Brain microvascular endothelial cell (primary cell): ENCODE measurements at regions not wholly inside any gene's neighbourhood (a gene's known extent, or its start where the extent isn't known, plus 50 kb on each side); places are given as distances from the start of the nearest gene placed in this dataset.
A peak's percentile ranks its signal among the peaks of the same experiment; 100 is the strongest.
"Not testable (repeated sequence)": the region's sequence is repeated elsewhere in the genome, so short reads cannot be mapped to it uniquely, and the experiment has no call there.

Experiments used
- DNase-seq: peaks from one replicate; pipeline ENCODE4 v3.0.0-alpha.2; 2020
- H3K27ac ChIP-seq: fragments of 250-450 bp; sonication (Bioruptor Pico); 2 replicates; pipeline ENCODE4 v1.5.1; 2020; ENCODE audit warnings: mild to moderate bottlenecking, moderate library complexity
- H3K27me3 ChIP-seq: fragments of 250-450 bp; sonication (Bioruptor Pico); replicated peaks from 2 replicates; pipeline ENCODE4 v1.5.1; 2020; ENCODE audit warnings: mild to moderate bottlenecking
- H3K36me3 ChIP-seq: fragments of 250-450 bp; sonication (Bioruptor Pico); replicated peaks from 2 replicates; pipeline ENCODE4 v1.5.1; 2020; ENCODE audit warnings: mild to moderate bottlenecking
- H3K4me3 ChIP-seq: 2 replicates; pipeline ENCODE4 v1.5.1; 2011; ENCODE audit warnings: low read depth, mild to moderate bottlenecking, control low read depth, low read length, moderate library complexity
- CTCF ChIP-seq: IDR thresholded peaks from 2 replicates; pipeline ENCODE4 v1.5.1; 2011; ENCODE audit warnings: low read depth, mild to moderate bottlenecking, moderate library complexity, low read length, control low read depth, inconsistent platforms; ENCODE audit errors: missing control alignments
- in situ Hi-C: cut with HindIII; loops from 2 replicates; pipeline ENCODE4 v1.10.0; 2017; ENCODE audit warnings: low sequenced_read_pairs, low pct_ligation_motif_present

GRCh38 chrX:1803741-1804140 lies 188.9 kb downstream of the ASMT start:
- no peak for TF ChIP-seq CTCF
- no peak for DNase-seq
- H3K27me3 ChIP-seq: no peaks in the 10 kb centered on the region
- no peak overlapping the region for H3K4me3 ChIP-seq
- in situ Hi-C loops: no loop called here
- H3K27ac ChIP-seq: no peak overlapping the region
- H3K36me3 ChIP-seq: no peaks in the 10 kb centered on the region

GRCh38 chrX:1807301-1807731 lies 192.5 kb downstream of the ASMT start:
- Histone ChIP-seq H3K27me3 (no peaks in the 10 kb centered on the region), H3K36me3 (no peaks in the 10 kb centered on the region), H3K27ac (no peak overlapping the region), H3K4me3 (no peak overlapping the region)
- DNase-seq: peak; percentile 18
- no peak for TF ChIP-seq CTCF
- in situ Hi-C loops: no loop called here

- in situ Hi-C loops: no loop called here
- Histone ChIP-seq H3K27ac (no peak overlapping the region), H3K27me3 (no peaks in the 10 kb centered on the region), H3K4me3 (no peak overlapping the region), H3K36me3 (no peaks in the 10 kb centered on the region)
- DNase-seq: no peak
- TF ChIP-seq CTCF: no peak
Observed at GRCh38 chrX:1809581-1809980, 194.7 kb downstream of the ASMT start.

DNA sequence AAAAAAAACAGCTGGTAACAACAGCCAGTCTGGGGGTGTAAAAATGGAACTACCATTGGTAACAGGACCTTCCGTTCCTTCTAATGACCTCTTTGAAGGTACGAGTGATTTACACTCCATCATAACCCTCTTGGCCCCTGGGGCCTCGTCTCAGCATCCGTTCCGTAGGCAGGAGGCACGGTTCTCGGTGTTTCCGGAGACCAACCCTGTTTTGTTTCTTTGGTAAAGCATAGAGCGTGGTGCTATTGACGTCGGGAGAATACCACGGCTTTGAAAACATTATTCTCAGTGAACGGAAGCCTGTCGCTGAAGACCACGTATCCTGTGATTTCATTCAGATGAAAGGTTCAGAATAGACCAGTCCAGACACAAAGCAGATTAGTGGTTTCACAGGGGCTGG lies 198.9 kb downstream of the ASMT start:
- Histone ChIP-seq H3K4me3 (no peak overlapping the region), H3K27me3 (no peaks in the 10 kb centered on the region), H3K27ac (no peak overlapping the region), H3K36me3 (no peaks in the 10 kb centered on the region)
- DNase-seq: no peak
- in situ Hi-C loops: no loop called here
- TF ChIP-seq CTCF: no peak

- H3K27ac ChIP-seq: no peak overlapping the region
- TF ChIP-seq CTCF: no peak
- in situ Hi-C loops: no loop called here
- H3K27me3 ChIP-seq: no peaks in the 10 kb centered on the region
- DNase-seq: no peak
- H3K36me3 ChIP-seq: no peaks in the 10 kb centered on the region
- H3K4me3 ChIP-seq: no peak overlapping the region
Observed at GRCh38 chrX:1815456-1816175, 200.8 kb downstream of the ASMT start.

GRCh38 chrX:1816387-1816982 lies 201.6 kb downstream of the ASMT start:
- H3K4me3 ChIP-seq, in situ Hi-C loops, H3K36me3 ChIP-seq, H3K27me3 ChIP-seq, H3K27ac ChIP-seq: not testable (repeated sequence)
- DNase-seq: peak; percentile 11
